ENCODE measurements at regions not wholly inside any gene's neighbourhood (a gene's known extent, or its start where the extent isn't known, plus 50 kb on each side); places are given as distances from the start of the nearest gene placed in this dataset.
A peak's percentile ranks its signal among the peaks of the same experiment; 100 is the strongest.

DNA sequence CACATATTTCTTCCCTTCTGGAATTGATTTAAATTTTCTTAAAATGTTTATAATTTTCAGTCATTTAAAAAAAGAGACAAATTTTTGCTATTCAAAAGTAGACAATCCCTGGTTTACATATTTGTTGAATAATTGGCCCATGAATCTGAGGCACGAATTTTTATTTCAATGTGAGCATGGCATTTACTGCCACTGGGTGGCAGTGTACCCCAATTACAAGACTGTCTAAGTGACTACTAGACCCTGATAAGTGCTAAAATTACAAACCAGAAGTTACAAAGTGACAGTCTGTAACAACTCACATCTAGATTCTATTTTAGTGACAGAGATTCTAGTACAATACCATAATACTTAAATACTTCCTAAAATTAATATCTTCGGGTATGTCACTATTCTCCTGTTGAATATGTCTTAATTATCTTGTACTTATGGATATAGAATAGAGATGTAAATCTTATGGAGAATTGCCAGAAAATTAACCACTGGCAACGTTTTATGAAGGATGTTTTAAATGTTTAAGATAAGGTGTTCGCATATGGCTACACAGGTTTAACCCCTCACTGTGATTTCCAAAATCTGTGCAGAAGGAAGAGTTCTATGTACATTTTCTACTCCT, 235.8 kb downstream of the MAP2K4 start:
- intact Hi-C loops (cut with DNase I): loop anchor here in 1 of 2 donors (10.0 kb wide), 1 partner anchor 408 kb away; the partner anchor contains the start of gene MYOCD
- no peaks in the 10 kb centered on the region for H3K36me3 ChIP-seq
- H3K27me3 ChIP-seq: no peaks in the 10 kb centered on the region
- no peaks in the 10 kb centered on the region for H3K4me1 ChIP-seq
- peak; percentile 79 for ATAC-seq
- peak in 2 of 4 donors; percentile 69 to 83 for DNase-seq
- H3K4me3 ChIP-seq: no peak overlapping the region
- H3K9me3 ChIP-seq: no peaks in the 10 kb centered on the region
- no peak overlapping the region for H3K27ac ChIP-seq
- TF ChIP-seq, protein P1, sequence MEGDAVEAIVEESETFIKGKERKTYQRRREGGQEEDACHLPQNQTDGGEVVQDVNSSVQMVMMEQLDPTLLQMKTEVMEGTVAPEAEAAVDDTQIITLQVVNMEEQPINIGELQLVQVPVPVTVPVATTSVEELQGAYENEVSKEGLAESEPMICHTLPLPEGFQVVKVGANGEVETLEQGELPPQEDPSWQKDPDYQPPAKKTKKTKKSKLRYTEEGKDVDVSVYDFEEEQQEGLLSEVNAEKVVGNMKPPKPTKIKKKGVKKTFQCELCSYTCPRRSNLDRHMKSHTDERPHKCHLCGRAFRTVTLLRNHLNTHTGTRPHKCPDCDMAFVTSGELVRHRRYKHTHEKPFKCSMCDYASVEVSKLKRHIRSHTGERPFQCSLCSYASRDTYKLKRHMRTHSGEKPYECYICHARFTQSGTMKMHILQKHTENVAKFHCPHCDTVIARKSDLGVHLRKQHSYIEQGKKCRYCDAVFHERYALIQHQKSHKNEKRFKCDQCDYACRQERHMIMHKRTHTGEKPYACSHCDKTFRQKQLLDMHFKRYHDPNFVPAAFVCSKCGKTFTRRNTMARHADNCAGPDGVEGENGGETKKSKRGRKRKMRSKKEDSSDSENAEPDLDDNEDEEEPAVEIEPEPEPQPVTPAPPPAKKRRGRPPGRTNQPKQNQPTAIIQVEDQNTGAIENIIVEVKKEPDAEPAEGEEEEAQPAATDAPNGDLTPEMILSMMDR (IDR thresholded peaks at IDR 0.05): peak; percentile 40 to 66

DNA sequence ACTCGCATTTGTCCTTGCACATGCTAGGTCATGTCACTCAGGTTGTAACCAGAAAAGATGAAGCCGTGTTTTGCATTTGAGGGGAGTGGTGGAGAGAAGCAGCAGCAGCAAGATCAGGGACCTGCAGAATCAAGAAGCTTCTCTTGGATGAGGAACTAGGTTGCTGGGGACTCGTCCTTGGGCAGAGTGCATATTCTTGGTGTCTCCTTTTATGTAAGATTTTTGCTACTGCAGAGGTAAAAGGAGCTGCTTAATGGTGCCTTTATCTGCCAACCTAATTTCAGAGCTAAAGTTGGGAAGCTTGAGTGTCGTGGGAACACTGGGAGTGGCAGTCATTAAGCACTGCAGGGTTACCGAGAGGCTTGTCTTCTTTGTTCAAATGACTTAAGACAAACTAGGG, 236.5 kb downstream of the MAP2K4 start:
- intact Hi-C loops (cut with DNase I): loop anchor here in 1 of 2 donors (10.0 kb wide), 1 partner anchor 408 kb away; the partner anchor contains the start of gene MYOCD
- TF ChIP-seq, protein P1 (IDR thresholded peaks at IDR 0.05): no peak
- Histone ChIP-seq H3K27ac (no peak overlapping the region), H3K4me3 (no peak overlapping the region), H3K36me3 (no peaks in the 10 kb centered on the region), H3K27me3 (no peaks in the 10 kb centered on the region), H3K9me3 (no peaks in the 10 kb centered on the region), H3K4me1 (no peaks in the 10 kb centered on the region)
- ATAC-seq: no peak
- DNase-seq: no peak

DNA sequence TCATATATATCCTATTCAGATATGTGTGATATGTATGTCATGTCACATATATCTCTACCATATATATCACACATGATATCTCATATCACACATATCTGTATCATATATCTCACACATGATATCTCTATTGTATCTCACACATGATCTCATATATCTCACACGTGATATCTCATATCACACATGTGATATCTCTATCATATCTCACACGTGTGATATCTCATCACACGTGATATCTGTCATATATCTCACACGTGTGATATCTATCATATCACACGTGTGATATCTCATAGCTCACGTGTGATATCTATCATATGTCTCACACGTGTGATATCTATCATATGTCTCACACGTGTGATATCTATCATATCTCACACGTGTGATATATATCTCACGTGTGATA, 240.7 kb downstream of the MAP2K4 start:
- DNase-seq (no peak), ATAC-seq (no peak)
- TF ChIP-seq, protein P1 (IDR thresholded peaks at IDR 0.05): no peak
- intact Hi-C loops (cut with DNase I): no loop called here
- no peaks in the 10 kb centered on the region for H3K4me1 ChIP-seq
- no peaks in the 10 kb centered on the region for H3K9me3 ChIP-seq
- H3K36me3 ChIP-seq: no peaks in the 10 kb centered on the region
- H3K27me3 ChIP-seq: no peaks in the 10 kb centered on the region
- no peak overlapping the region for H3K4me3 ChIP-seq
- H3K27ac ChIP-seq: no peak overlapping the region

DNA sequence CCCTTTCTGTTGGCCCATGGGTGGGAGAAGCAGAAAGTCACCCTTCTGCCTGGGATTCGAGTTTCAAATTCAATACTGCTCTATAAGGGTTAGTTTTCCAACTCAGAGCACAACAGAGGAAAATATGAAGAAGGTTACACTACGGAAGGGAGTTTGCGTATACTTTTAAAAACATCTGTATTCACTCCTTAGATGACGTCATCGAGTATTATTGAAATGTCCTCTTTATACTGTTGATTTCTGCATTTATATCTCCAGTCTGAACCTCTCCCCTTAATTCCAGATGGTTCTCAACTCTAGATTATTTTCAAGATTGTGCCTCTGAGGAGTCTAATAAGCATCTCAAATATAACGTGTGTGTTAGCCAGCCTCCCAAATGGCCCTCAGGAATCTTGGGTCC, 249.1 kb downstream of the MAP2K4 start:
- intact Hi-C loops (cut with DNase I): no loop called here
- H3K27me3 ChIP-seq: no peaks in the 10 kb centered on the region
- no peaks in the 10 kb centered on the region for H3K4me1 ChIP-seq
- DNase-seq (no peak), ATAC-seq (no peak)
- H3K4me3 ChIP-seq: no peak overlapping the region
- H3K36me3 ChIP-seq: no peaks in the 10 kb centered on the region
- TF ChIP-seq, protein P1 (IDR thresholded peaks at IDR 0.05): no peak
- no peak overlapping the region for H3K27ac ChIP-seq
- H3K9me3 ChIP-seq: peaks cover 0 to 9% of the 10 kb centered on the region in 2 donors

- Histone ChIP-seq H3K36me3 (no peaks in the 10 kb centered on the region), H3K27me3 (no peaks in the 10 kb centered on the region), H3K9me3 (peaks cover 0 to 6% of the 10 kb centered on the region in 2 donors), H3K4me1 (no peaks in the 10 kb centered on the region), H3K4me3 (no peak overlapping the region), H3K27ac (no peak overlapping the region)
- no peak for DNase-seq
- no peak for ATAC-seq
- intact Hi-C loops (cut with DNase I): no loop called here
- TF ChIP-seq, protein P1 (IDR thresholded peaks at IDR 0.05): no peak
These were observed 257.1 kb downstream of the MAP2K4 start for GRCh38 chr17:12277827-12278226.
